NB4 (cell line): ENCODE measurements at regions not wholly inside any gene's neighbourhood (a gene's known extent, or its start where the extent isn't known, plus 50 kb on each side); places are given as distances from the start of the nearest gene placed in this dataset.

Experiments
- DNase-seq: peaks from one replicate; pipeline ENCODE4 v3.0.0; 2010; ENCODE audit warnings: low read depth
- H3K4me3 ChIP-seq: one replicate; pipeline ENCODE4 v1.5.1; 2011; ENCODE audit warnings: mild to moderate bottlenecking, low read depth, low read length, moderate library complexity
- MYC ChIP-seq: IDR thresholded peaks from 2 replicates; pipeline ENCODE4 v1.6.1; 2011; ENCODE audit warnings: low read depth, low read length
- POLR2A ChIP-seq: IDR thresholded peaks from 2 replicates; pipeline ENCODE4 v1.6.1; 2011; ENCODE audit warnings: mild to moderate bottlenecking; ENCODE audit not compliant: insufficient read length; ENCODE audit errors: extremely low read depth
- TF ChIP-seq, protein P1 (sequence below): IDR thresholded peaks from 2 replicates; pipeline ENCODE4 v1.6.1; 2011; ENCODE audit warnings: low read depth, low read length
- TF ChIP-seq, protein P2 (sequence below): IDR thresholded peaks from one replicate; pipeline ENCODE4 v1.5.1; 2012; ENCODE audit warnings: low read depth, low read length

DNA sequence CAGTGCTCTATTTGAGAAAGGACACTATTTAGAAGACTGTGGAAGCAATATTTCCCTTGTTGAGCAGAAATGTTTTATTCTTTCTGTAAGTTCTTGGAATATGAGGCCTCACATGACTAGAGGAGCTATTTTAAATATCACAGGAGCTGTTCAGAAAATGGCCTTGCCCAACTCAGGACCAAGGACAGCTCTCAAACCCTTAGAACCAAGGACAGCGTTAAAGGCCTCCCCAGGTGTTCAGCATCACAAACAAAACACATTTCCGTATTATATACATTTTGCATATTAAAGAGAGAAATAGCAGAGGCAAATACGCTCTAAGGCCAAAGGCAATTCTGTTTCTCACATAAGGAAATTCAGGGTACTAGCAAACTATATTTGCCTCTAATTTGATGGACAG, 631.4 kb downstream of the CDH26 start:
- no peak overlapping the region for H3K4me3 ChIP-seq
- TF ChIP-seq, protein P1, sequence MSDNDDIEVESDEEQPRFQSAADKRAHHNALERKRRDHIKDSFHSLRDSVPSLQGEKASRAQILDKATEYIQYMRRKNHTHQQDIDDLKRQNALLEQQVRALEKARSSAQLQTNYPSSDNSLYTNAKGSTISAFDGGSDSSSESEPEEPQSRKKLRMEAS: peak; percentile 62
- no peak for TF ChIP-seq POLR2A
- DNase-seq: peak; percentile 61

DNA sequence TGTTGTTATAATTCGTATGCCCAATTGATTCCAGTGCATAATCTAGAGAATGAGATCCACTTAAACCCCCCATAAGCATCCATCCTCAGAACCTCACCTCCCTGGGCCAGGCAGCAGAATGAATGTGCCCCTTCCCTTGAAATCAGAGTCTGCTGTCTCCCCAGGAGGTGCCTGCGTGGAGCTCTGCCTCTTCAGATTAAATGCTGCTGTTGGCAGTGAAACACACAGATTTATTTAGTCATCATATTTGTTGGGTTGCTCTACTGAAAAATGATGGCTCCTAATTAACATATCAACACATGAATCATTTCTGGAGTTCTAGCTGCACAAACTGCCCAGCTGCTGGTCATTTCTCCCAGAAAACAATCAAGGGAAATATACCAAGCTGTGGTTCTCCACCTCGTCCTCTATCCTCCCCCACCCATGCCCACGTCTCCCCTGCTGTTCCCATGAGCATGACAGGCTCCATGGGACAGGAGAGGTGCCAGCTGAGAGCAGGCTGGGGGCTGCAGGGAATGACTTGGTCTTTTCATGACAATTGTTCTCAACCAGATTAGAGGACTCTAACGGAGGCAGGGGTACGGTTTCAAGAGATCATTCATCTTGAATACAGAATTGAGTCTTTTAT, 633.1 kb downstream of the CDH26 start:
- TF ChIP-seq POLR2A (no peak), MYC (no peak)
- TF ChIP-seq, protein P1: no peak
- TF ChIP-seq, protein P2, sequence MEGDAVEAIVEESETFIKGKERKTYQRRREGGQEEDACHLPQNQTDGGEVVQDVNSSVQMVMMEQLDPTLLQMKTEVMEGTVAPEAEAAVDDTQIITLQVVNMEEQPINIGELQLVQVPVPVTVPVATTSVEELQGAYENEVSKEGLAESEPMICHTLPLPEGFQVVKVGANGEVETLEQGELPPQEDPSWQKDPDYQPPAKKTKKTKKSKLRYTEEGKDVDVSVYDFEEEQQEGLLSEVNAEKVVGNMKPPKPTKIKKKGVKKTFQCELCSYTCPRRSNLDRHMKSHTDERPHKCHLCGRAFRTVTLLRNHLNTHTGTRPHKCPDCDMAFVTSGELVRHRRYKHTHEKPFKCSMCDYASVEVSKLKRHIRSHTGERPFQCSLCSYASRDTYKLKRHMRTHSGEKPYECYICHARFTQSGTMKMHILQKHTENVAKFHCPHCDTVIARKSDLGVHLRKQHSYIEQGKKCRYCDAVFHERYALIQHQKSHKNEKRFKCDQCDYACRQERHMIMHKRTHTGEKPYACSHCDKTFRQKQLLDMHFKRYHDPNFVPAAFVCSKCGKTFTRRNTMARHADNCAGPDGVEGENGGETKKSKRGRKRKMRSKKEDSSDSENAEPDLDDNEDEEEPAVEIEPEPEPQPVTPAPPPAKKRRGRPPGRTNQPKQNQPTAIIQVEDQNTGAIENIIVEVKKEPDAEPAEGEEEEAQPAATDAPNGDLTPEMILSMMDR: no peak
- no peak for DNase-seq
- no peak overlapping the region for H3K4me3 ChIP-seq

DNA sequence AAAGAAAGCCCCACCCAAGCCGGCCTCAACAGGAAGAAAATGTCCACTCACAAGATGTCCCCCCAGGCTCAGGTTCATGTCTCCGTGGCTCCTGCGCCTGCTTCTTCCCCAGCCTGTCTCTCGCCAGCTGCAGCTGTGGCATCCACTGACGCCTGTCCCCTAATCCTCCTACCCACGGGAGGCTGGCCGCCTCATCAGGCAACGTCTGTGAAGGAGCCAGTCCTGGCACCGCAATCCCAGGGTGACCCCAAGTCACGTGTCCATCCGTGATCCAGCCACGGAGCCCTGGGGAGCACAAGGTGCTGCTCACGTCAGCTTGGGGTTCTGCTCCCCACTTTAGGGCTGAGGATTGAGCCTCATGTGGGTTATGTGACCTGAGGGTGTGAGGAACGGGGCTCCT, 640.3 kb downstream of the CDH26 start:
- H3K4me3 ChIP-seq: no peak overlapping the region
- TF ChIP-seq, protein P1: no peak
- TF ChIP-seq MYC (no peak), POLR2A (no peak)
- TF ChIP-seq, protein P2: no peak
- no peak for DNase-seq

DNA sequence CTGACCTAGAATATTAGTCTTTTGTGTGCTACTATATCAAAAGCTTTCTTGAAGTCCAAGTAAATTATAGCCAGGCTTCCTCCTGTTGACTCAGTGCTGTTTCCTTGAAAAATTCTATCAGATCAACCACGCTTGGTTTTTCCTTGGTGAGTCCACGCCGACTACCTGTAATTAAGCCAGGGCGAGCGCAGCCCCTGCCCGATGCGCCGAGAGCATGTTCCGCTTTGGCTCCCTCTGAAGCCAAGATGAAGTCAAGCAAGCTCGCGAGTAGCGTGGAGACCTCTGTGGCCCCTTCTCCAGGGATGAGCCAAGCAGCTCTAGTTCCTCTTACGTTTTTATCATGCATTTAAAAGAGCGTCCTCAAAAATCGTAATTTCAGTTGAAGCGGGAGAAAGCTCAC, 641.2 kb downstream of the CDH26 start:
- TF ChIP-seq, protein P2: no peak
- TF ChIP-seq, protein P1: no peak
- TF ChIP-seq MYC (no peak), POLR2A (no peak)

DNA sequence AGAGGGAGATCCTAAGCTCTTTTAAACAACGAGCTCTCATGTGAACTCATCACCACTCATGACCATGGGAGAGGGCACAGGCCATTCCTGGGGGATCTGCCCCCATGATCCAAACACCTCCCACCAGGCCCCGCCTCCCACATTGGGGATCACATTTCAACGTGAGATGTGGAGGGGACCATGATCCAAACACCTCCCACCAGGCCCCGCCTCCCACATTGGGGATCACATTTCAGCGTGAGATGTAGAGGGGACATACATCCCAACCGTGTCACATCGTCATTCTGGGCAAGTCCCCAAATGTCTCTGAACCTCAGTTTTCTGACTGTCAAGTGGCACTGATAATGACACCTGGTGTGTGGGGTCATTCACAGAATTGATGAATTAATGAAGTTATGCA, 641.8 kb downstream of the CDH26 start:
- no peak for DNase-seq
- H3K4me3 ChIP-seq: no peak overlapping the region
- TF ChIP-seq POLR2A (no peak), MYC (no peak)
- TF ChIP-seq, protein P1: no peak
- TF ChIP-seq, protein P2: no peak

More for the DNA sequence above, 641.2 kb downstream of the CDH26 start:
- no peak for DNase-seq
- no peak overlapping the region for H3K4me3 ChIP-seq

DNA sequence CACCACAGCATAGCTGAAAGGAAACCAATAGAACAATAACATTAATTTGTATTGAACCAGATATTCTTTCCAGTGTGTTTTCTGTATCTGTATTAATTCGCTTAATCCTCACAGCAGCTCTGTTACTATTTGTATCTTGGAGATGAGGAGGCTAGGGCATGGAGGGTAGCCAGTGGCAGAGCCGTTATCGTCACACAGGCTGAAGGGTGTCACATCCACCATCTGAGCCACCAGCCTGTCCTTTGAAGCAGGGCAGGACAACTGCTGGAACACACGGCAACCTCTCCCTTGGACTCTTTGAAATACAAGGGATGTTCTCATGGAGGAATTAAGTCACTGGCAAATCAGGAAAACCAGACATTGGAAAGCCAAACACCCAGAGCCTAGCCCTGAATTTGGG, 628.0 kb upstream of the CDH4 start:
- H3K4me3 ChIP-seq: no peak overlapping the region
- DNase-seq: no peak
- TF ChIP-seq MYC (no peak), POLR2A (no peak)
- TF ChIP-seq, protein P2: no peak
- TF ChIP-seq, protein P1: no peak
